ENCODE measurements at regions not wholly inside any gene's neighbourhood (a gene's known extent, or its start where the extent isn't known, plus 50 kb on each side); places are given as distances from the start of the nearest gene placed in this dataset.
A peak's percentile ranks its signal among the peaks of the same experiment; 100 is the strongest.

- Histone ChIP-seq H3K4me3 (ENCODE audit: severe bottlenecking) (no peak overlapping the region), H3K36me3 (ENCODE audit: low read depth) (no peaks in the 10 kb centered on the region), H3K27me3 (ENCODE audit: insufficient read depth, poor library complexity, severe bottlenecking) (no peaks in the 10 kb centered on the region), H3K4me1 (ENCODE audit: insufficient read depth, poor library complexity, severe bottlenecking) (peaks cover 2% of the 10 kb centered on the region), H3K27ac (ENCODE audit: poor library complexity, severe bottlenecking) (no peak overlapping the region), H3K9me3 (ENCODE audit: severe bottlenecking) (no peaks in the 10 kb centered on the region)
- TF ChIP-seq, protein P1, sequence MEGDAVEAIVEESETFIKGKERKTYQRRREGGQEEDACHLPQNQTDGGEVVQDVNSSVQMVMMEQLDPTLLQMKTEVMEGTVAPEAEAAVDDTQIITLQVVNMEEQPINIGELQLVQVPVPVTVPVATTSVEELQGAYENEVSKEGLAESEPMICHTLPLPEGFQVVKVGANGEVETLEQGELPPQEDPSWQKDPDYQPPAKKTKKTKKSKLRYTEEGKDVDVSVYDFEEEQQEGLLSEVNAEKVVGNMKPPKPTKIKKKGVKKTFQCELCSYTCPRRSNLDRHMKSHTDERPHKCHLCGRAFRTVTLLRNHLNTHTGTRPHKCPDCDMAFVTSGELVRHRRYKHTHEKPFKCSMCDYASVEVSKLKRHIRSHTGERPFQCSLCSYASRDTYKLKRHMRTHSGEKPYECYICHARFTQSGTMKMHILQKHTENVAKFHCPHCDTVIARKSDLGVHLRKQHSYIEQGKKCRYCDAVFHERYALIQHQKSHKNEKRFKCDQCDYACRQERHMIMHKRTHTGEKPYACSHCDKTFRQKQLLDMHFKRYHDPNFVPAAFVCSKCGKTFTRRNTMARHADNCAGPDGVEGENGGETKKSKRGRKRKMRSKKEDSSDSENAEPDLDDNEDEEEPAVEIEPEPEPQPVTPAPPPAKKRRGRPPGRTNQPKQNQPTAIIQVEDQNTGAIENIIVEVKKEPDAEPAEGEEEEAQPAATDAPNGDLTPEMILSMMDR (IDR thresholded peaks at IDR 0.05; ENCODE audit: poor library complexity, severe bottlenecking), result no peak
- DNase-seq (ENCODE audit: low spot score) (no peak), ATAC-seq (ENCODE audit: low read depth) (no peak)
Measured at GRCh38 chr3:13227315-13228165, 154.3 kb upstream of the IQSEC1 start.

DNA sequence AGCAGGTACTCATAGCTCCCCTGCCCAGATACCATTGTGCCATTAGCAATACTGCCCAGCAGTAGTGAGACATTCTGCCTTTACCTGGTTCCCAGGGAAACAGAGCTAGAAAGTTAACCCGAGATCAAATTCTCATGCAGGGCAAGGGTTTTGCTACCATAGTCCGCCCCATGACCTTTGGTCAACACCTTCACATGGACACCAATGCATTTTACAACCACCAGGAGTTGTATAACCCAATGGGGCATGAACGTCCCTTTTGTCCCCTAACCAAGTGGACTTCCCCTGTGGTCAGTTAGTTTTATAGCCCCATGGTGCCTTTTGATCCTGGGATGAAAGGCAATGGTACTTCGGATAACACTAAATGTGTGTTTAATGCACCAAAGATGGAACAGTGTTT, 151.7 kb upstream of the IQSEC1 start:
- TF ChIP-seq, protein P1 (IDR thresholded peaks at IDR 0.05; ENCODE audit: poor library complexity, severe bottlenecking), result no peak
- ATAC-seq (ENCODE audit: low read depth) (no peak), DNase-seq (ENCODE audit: low spot score) (no peak)
- H3K36me3 ChIP-seq (ENCODE audit: low read depth), result no peaks in the 10 kb centered on the region
- no peaks in the 10 kb centered on the region for H3K27me3 ChIP-seq (ENCODE audit: insufficient read depth, poor library complexity, severe bottlenecking)
- H3K4me3 ChIP-seq (ENCODE audit: severe bottlenecking), result no peak overlapping the region
- no peak overlapping the region for H3K27ac ChIP-seq (ENCODE audit: poor library complexity, severe bottlenecking)
- peaks cover 2% of the 10 kb centered on the region for H3K4me1 ChIP-seq (ENCODE audit: insufficient read depth, poor library complexity, severe bottlenecking)
- no peaks in the 10 kb centered on the region for H3K9me3 ChIP-seq (ENCODE audit: severe bottlenecking)

DNA sequence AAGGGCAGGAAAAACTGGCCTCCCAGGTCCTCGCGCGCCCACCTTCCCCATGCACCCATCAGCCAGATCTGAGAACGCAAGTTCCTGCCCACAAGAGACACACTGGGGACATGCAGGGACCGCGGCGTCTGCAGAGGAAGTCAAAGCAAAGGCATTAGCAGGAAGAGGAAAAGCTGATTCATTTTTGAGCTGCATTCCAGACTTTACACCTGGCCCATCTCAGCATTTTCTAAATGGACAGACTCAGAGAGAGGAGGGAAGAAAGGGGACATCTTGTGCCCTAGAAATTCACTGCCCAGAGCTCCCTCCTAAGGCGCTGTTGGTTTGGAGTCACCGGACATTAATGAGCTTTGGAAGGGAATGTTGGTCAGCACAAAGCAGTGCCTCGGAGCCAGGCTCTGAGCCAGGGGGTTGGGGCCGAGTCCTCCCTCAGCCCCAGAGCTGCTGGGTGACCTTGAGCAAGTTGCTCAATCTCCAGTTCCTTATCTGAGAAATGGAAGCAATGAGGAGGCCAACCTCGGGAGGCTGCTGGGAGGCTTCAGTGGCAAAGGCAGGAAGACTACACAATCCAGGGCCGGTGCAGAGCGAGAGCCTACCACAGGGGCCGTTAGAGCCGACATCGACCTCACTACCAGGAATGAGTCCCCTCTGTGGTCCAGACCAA, 150.5 kb upstream of the IQSEC1 start:
- Histone ChIP-seq H3K9me3 (ENCODE audit: severe bottlenecking) (no peaks in the 10 kb centered on the region), H3K36me3 (ENCODE audit: low read depth) (no peaks in the 10 kb centered on the region), H3K4me1 (ENCODE audit: insufficient read depth, poor library complexity, severe bottlenecking) (no peaks in the 10 kb centered on the region), H3K4me3 (ENCODE audit: severe bottlenecking) (no peak overlapping the region), H3K27me3 (ENCODE audit: insufficient read depth, poor library complexity, severe bottlenecking) (no peaks in the 10 kb centered on the region), H3K27ac (ENCODE audit: poor library complexity, severe bottlenecking) (no peak overlapping the region)
- no peak for DNase-seq (ENCODE audit: low spot score)
- TF ChIP-seq, protein P1 (IDR thresholded peaks at IDR 0.05; ENCODE audit: poor library complexity, severe bottlenecking), result no peak
- ATAC-seq (ENCODE audit: low read depth), result 0 out of 3 replicates have a peak, but pooled peaks have one; percentile 10

DNA sequence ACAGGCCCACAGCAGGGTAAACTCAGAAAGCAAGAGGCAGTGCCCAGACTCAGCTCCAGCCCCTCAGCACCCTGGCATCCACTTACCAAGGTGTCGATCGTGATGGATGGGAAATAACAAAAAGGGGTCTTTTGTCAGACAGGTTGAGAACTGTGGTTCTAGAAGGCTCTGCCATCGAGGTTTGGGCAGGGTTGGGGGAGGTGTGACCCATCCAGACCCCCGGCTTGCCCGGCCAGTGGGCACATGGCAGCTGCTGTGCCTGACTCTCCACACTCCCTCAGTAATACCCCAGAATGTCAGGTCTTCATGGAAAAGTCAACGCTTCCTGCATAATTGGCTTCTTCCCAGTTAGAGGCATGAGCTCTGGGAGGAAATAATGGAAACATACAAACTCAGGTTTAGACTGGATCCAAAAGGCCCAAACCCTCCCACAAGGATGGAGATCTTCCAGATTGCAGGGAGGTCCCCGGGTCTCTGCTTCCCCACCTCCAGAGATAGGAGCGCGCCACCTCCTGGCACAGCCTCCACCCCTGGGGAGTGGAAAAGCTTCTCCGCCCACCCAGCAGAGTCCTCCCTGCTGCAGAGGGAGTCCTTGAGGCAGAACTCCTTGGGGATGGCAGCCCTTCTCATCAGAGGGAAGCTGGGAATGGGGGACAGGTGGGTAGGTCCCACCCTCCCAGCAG, 149.8 kb upstream of the IQSEC1 start:
- ATAC-seq (ENCODE audit: low read depth), result no peak

More for the DNA sequence above, 149.8 kb upstream of the IQSEC1 start:
- TF ChIP-seq, protein P1 (IDR thresholded peaks at IDR 0.05; ENCODE audit: poor library complexity, severe bottlenecking), result no peak
- Histone ChIP-seq H3K27me3 (ENCODE audit: insufficient read depth, poor library complexity, severe bottlenecking) (no peaks in the 10 kb centered on the region), H3K9me3 (ENCODE audit: severe bottlenecking) (no peaks in the 10 kb centered on the region), H3K36me3 (ENCODE audit: low read depth) (no peaks in the 10 kb centered on the region), H3K27ac (ENCODE audit: poor library complexity, severe bottlenecking) (no peak overlapping the region), H3K4me1 (ENCODE audit: insufficient read depth, poor library complexity, severe bottlenecking) (peaks cover under 1% of the 10 kb centered on the region), H3K4me3 (ENCODE audit: severe bottlenecking) (no peak overlapping the region)
- no peak for DNase-seq (ENCODE audit: low spot score)
